22Rv1 (cell line): ENCODE measurements at regions not wholly inside any gene's neighbourhood (a gene's known extent, or its start where the extent isn't known, plus 50 kb on each side); places are given as distances from the start of the nearest gene placed in this dataset.

Experiments
- H3K27ac ChIP-seq: fragments of 450-650 bp; 2 replicates; pipeline ENCODE4 v1.5.1; 2017
- ZFX ChIP-seq: fragments of 450-650 bp; IDR thresholded peaks from 2 replicates; pipeline ENCODE4 v1.6.1; 2017; ENCODE audit warnings: antibody characterized with exemption, borderline replicate concordance
- TF ChIP-seq, protein P1 (sequence below): fragments of 450-650 bp; IDR thresholded peaks from 2 replicates; pipeline ENCODE4 v1.5.1; 2017; ENCODE audit warnings: mild to moderate bottlenecking

DNA sequence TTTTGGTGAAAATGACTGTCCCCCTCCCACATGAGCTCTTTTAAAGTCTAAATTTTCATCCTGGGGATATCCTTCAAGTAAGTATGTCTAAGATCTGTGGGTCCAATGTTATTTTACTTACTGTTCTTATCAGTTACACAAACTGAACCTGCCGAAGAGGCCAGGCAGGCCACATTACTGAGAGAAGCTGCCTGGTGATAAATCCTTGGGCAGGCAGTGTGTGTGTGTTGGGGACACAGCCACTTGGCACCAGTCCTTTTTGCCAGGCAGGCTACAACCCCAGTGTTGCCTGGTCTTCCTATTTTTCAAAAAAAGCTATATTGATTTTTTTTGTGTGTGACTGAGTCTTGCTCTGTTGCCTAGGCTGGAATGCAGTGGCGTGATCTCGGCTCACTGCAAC is 50.6 kb upstream of the RASA2 start:
- TF ChIP-seq, protein P1, sequence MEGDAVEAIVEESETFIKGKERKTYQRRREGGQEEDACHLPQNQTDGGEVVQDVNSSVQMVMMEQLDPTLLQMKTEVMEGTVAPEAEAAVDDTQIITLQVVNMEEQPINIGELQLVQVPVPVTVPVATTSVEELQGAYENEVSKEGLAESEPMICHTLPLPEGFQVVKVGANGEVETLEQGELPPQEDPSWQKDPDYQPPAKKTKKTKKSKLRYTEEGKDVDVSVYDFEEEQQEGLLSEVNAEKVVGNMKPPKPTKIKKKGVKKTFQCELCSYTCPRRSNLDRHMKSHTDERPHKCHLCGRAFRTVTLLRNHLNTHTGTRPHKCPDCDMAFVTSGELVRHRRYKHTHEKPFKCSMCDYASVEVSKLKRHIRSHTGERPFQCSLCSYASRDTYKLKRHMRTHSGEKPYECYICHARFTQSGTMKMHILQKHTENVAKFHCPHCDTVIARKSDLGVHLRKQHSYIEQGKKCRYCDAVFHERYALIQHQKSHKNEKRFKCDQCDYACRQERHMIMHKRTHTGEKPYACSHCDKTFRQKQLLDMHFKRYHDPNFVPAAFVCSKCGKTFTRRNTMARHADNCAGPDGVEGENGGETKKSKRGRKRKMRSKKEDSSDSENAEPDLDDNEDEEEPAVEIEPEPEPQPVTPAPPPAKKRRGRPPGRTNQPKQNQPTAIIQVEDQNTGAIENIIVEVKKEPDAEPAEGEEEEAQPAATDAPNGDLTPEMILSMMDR, result no peak
- no peak for TF ChIP-seq ZFX
- no peak overlapping the region for H3K27ac ChIP-seq
